GM18858 (cell line): ENCODE measurements at regions not wholly inside any gene's neighbourhood (a gene's known extent, or its start where the extent isn't known, plus 50 kb on each side); places are given as distances from the start of the nearest gene placed in this dataset.
"Not testable (repeated sequence)": the region's sequence is repeated elsewhere in the genome, so short reads cannot be mapped to it uniquely, and the experiment has no call there.

Source experiments
- ATAC-seq: cut with Tn5 transposase; IDR thresholded peaks from one replicate; pipeline ENCODE4 v1.9.1; 2021; ENCODE audit not compliant: unreplicated experiment

DNA sequence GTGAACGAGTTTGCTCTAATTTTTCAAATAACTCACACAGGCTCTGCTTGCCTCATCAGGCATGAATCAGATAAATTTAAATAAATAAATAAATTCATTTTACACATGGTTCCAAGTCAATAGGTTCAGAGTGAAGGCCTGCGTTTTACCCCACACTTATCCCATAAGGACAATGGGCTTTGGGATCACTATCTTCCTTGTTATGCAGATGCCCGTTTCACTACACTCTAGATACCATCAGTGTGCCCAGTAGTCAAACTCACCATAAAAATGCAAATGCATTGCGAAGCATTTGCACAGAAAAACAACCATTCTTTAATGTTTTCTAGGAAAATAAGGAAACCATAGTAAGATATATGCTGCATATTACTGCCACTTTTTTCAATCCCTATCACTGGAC lies 155.9 kb upstream of the CCDC196 start:
- ATAC-seq = no peak

DNA sequence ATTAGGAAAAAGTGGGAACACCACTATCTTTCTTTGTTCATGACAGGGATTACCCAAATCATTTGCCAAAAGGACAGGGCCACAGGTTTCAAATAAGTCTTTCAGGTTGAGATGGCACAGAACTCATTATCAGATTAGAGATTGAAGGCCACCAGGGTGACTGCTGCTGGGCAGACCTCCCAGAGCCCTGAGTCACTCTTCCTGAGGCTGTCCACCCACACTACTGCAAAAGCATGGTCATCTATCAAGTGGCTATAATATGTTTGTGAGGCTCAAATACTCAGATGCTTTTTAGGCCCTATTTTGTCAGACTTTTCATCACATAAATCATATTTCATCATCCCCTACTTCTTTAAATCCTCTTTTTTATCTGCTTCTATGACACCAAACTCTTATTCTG lies 155.3 kb upstream of the CCDC196 start:
- ATAC-seq = no peak

DNA sequence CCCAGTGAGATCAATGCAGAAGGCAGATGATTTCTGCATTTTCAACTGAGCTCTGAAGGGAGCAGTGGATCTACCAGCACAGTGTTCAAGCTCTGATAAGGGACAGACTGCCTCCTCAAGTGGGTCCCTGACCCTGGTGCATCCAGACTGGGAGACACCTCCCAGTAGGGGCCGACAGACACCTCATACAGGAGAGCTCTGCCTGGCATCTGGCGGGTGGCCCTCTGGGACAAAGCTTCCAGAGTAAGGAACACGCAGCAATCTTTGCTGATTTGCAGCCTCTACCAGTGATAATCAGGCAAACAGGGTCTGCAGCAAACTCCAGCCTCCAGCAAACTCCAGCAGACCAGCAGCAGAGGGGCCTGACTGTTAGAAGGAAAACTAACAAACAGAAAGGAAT lies 152.9 kb upstream of the CCDC196 start:
- not testable (repeated sequence) for ATAC-seq

DNA sequence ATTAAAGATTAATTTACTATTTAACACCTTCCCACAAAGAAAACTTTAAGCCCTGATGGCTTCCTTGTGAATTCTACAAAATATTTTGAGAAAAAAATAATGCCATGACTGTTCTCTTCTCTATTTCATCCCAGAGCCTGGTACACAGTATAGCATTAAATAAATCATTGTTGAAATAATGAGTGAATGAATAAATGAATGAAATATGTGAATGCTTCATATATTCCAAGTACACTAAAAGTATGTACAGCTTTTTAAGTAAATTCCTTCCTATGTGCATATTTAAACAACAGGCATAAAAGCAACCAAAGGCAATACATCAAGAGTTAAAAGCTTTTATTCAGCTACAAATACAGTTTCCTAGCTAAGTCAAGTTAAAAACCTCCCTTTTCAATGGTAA lies 144.9 kb upstream of the CCDC196 start:
- ATAC-seq = no peak

DNA sequence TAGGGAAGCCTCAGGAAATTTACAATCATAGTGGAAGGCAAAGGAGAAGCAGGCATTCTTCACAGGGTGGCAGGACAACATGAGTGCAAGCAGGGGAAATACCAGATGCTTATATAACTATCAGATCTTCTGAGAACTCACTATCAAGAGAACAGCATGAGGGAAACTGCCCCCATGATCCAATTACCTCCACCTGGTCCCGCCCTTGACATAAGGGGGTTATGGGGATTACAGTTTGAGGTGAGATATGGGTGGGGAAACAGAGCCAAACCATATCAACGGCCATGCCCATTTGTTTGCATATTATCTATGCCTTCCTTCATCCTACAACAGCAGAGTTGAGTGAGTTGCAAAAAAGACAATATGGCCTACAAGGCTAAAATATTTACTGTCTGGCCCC lies 140.2 kb upstream of the CCDC196 start:
- no peak for ATAC-seq

DNA sequence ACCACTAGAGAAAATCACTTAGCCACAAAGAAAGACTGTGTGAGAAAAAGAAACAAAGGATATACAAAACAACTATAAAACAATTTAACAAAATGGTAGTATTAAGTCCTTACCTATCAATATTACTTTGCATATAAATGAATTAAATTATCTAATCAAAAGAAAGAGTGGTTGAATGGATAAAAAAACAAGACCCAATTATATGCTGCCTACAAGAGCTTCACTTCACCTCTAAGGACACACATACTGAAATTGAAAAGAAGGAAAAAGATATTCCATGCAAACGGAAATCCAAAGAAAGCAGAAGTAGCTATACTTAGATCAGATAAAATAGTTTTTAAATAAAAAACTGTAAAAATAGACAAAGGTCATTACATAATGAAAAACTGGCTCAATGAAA lies 134.9 kb upstream of the CCDC196 start:
- no peak for ATAC-seq

DNA sequence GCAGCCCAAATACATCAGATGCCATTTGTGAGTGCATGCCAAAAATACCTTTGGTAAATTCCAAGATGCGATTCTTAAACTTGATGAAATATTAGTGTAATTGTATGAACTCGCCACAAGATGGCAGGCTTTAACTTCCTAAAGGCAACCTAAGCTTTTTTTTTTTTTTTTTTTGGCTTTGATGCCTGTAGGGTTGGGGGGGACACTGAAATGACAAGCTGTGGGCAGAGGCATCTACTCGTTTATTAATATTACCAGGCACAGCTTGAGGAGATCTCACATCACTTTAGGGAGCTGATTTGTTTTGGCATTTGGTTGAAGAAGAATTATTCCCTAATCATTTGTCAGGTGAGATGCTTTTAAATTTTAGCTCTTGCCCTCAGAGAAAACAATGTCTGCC lies 126.7 kb upstream of the CCDC196 start:
- ATAC-seq = no peak

DNA sequence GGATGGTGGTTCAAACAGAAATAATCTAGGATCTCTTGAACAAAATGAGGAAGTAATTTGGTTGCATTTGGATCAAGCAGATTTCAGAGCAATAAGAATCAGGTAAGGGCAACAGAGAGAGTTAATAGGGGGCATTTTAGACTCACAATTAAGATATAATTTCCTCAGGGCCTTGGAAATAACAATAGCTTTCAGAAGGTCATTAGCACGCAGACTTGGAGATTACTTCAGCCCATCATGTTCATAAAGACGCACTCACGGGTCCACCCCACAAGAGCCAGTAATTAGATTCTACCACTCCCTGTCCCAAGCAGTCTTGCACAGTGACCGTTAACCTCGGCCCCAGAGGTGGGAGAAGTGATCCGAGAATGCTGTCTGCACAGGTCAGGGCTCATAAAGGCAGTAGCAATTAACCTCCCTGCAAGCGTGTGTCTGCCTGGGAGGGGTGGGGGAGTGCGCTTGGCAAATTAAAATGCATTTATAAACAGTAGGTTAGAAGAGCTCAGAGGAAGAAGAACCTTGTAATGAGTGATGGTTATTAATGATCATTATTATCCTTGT lies 125.7 kb upstream of the CCDC196 start:
- no peak for ATAC-seq

DNA sequence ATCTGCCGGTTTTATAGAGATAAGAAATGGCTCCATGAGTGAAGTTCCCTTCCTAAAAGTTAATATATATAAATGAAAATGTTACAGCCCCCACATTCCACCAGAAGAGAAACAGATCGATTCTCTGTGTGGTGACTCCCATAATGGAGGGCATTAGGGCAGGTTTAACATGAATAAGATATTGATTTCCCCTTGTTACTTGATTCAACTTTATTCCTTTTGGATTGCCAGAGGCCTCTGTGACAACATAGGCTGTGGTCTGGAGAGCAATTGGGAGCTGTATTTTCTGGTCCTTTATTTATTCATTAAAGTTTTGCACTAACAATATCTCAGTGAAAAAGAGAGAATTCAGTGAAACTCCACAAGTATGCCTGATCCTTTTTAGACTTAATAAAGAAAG lies 125.2 kb upstream of the CCDC196 start:
- ATAC-seq = no peak

DNA sequence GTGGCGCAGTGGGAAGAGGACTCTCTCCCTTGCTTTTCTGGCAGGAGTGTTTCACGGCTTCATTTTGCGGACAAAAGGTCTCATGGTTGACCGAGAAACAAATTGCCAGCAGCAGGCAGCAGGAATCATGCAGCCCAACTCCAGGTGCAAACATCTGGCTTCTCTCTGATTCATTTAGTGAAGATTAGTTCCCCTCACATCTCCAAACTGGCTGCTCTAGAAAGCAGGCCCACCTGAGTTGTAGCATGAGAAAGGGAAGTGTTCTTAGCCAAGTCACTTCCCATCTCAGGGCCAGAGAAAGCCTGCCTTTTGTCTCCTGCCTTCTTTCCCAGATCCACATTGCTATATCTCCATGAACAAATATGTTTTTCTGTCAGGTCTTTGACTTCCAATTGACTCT lies 120.8 kb upstream of the CCDC196 start:
- no peak for ATAC-seq

DNA sequence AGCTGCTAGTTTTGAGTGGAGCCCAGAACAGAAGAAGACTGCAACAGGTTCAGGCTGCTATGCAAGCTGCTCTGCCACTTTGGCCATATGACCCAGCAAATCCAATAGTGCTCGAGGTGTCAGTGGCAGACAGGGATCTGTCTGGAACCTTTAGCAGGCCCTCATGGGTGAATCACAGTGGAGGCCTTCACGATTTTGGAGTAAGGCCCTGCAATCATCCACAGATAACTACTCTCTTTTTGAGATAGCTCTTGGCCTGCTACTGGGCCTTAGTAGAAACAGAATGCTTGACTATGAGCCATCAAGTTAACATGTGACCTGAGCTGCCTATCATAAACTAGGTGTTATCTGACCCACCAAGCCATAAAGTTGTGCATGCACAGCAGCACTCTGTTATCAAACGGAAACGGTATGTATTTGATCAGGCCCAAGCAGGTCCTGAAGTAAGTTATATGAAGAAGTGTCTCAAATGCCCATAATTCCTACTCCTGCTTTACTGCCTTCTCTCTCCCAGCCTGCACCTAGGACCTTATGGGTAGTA lies 116.9 kb upstream of the CCDC196 start:
- ATAC-seq = no peak

DNA sequence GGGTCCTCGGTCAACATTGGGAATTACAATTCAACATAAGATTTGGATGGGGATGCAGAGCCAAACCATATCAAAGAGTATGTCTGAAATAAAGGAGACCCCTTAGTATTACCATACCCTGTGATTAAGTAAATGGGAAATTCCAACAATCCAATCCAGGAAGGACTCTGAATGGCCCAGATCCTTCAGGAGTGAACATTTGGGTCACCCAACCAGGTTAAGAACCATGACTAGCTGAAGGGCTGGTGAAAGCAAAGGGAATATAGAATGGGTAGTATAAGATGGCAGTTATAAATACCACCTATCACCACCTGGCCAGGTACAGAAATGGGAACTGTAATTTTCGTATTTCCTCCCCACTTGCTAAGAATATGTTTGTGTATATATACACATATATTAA lies 114.4 kb upstream of the CCDC196 start:
- no peak for ATAC-seq

DNA sequence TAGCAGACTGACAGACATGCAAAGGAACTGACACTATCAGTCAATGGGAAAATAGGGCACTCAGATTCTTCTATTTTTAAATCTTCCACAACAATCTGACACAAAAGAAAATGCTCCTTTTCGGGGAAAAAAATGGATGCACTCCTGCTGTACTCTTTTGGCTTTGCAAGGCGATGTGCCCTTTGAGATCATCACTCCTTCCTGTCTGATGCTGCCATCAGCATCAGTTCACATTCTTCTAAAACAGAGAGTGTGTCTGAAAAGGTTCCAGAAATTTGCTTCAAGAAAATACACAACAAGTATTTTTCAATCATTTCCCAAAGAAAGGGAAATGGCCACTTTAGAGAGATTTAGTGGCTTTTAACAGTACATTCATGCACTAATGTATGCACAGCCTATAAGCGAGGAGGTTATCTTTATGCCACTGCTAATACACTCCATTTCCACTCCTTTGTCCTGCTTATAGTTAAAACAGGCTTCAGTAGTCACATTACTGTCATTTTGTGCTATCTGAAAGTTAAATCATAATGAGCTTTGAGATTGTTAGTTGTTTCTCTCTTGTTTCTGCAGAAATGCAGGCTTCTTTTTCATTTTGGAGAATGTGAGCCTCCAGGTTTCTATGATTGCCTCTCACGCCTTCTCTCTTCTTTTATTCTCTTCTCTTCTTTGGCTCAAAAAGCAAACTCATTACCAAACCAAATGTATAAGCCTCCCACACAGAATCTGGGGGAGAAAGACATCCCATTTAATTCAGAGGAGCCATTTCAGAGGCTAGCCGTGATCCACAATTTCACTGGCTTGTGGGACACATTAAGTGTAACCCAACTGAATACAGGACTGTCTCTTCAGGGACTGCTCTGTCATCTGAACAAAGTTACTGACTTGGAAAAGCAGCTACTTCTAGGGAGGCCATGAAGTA lies 110.9 kb upstream of the CCDC196 start:
- ATAC-seq = no peak

DNA sequence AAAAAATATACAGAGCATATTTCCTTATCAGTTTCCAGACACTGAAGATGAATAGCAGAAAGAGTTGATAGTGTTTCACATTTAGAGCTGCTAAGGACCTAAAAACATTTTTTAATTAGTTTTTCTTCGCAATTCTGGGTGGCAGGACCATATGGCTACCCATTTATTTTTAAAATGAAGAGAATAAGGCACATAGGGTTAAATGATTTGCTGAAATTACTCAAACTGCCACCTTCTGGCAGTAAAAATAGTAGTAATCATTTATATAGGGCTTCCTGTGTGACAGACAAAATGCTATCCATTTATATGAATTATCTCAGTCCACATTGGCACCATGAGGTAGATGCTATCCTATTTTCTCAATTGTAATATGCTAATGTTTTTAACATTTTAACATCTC lies 108.6 kb upstream of the CCDC196 start:
- ATAC-seq = no peak

DNA sequence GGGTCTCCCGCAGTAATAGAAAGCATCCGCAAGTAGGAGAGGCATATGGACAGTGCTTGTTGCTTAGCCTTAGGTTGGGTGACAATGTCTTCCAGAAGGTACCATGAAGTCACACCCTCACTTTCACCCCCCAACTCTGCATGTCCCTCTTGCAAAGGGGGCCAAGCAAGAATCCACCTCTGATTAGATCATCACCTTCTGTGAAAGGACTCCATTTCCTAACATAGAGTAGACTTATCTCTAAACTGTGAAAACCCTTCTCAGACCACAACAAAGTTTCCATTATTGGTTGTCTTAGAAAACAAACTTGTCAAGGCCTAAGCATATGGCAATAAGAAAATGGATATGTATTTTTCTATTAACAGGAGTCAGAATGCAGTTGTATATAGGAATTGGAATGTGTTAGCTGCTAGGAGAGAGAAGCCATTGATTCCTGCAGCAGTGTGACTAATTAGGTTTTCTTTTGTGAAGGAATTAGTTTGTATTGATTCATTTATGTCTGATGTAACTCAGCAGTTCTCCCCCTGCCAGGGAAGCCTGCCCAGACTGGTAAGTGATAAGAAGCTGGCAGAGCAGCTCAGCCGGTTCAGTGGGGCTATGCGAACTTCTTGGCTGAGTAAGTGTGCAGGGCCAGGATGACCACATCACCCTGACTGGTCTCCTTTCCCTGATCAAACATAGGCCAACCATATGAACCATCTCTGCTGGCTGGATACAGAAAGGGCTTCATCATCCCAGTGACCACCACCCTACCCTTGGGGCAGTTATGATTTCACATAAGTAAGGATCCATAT lies 107.3 kb upstream of the CCDC196 start:
- no peak for ATAC-seq

DNA sequence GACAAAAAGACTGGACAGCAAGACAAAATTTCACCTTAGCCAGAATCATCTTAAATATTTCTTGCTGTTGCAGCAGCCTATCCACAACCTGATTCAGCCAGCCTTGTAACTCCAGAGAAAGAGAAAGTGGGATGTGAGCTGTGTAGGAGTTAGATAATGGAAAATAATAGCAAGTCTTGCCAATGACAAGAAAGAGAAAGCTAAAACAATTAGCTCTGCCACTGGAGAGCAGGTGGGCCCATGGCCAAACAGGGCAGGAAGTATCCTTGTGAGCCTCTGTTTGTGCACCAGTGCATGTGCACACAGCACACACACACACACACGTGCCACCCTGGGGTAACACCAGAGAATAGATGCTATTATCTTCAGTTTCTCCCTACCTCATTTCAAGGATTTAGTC lies 106.0 kb upstream of the CCDC196 start:
- ATAC-seq = no peak

DNA sequence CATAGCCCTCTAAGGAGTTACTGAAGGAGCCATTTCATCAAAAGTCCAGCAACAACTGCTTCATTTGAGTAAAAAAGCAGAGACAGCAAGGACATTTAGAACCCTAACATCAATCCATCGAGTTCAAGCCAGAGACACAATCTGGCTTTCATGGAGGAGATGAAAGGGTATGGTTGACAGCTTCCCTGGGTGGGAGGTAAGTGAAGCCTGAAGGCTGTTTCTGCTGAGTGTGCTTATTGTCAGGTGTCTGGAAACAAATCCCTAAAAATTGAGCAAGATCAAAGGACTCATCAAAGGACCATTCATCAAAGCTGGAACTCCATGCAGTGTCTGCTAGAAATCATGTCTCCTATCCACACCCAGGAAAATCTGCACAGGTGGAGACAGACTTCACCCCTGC lies 104.4 kb upstream of the CCDC196 start:
- no peak for ATAC-seq

DNA sequence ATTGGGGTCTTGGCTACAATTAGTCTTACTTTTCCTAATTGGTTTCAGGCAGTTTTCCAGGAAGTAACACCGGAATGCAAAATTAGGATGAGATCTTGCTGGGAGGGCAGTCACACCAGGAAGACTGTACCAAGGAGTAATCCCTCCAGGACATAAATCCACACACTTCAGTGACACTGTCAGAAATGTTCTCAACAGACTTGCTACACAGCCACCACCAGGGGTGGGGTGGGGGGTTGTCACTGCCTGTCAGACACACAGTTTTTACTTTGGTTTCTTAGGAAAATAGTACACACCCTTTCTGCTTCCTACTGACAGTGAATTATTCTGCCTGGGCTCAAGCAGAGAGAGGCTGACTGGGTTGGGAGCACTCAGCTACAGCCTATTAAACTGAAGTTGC lies 102.9 kb upstream of the CCDC196 start:
- ATAC-seq = no peak

DNA sequence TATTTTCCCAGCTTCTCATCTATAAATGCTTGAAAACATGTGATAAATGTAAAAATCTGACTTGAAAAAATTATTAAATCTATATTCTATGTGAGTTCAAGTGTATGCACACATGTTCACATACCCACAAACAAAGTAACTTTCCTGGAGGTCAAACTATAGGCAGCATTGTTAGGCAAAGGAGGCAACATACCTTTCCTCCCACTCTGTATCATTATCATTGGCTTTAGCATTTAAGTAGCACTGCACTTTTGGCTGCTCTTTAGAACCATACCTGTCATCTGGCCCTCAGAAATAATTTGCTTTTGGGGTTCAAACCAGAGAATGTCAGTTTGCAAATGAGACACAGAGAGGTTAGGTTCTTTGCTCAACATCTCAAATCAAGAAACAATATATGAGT lies 102.4 kb upstream of the CCDC196 start:
- ATAC-seq = no peak

DNA sequence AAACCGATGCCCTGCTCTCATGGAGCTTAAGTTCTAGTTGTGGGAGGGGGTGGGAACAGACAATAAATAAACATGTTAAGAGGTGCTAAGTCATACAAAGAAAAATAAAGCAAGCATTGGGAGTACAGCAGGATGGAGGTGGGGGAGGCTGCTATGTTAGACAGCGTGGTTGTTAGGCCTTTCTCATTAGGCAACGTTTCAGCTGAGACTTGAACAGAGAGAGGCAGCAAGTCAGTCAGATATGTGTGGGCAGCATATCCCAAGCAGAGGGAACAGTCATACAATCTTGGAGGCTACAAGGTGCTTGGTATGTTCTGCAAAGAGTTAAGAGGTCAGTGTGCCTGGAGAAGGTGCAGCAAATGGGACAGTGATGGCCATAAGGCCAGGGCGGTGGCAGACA lies 97.7 kb upstream of the CCDC196 start:
- no peak for ATAC-seq

DNA sequence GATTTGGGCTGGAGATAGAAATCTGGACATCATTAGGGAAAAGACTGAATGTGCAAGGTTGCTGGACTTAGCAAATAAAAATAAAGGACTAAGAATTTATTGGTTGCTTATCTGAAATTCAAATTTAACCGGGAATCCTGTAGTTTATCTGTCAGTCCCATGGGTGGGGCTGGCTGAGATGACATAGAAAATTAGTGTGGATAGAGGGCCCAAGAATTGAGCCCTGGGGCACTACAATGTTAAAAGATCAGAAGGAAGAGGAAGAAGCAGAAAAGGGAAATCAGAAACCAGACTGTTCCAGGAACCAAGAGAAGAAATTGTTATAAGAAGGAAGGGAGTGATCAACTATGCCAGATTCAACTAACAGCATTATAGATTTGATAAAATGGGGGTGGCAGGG lies 96.7 kb upstream of the CCDC196 start:
- ATAC-seq = no peak

DNA sequence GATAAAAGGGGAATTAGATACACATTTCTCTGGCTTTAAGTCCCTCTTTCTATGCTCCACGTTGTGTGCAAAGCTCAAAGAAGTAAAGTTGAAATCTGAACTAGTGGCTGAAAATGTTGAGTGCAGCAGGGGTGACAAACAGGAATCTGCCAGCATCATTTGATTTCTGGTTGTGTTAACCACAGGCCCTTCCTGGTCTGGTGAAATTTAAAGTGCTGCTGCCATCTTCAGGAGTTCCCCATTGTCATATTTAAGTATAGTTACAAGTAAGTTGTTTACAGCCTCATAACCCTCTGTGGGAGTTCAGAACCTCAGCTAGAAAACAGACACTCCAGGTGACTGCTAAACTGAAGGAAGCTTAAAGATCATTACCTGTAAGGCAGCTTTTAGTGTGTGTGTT lies 90.9 kb upstream of the CCDC196 start:
- no peak for ATAC-seq
